PFSK-1 (cell line): ENCODE measurements at regions not wholly inside any gene's neighbourhood (a gene's known extent, or its start where the extent isn't known, plus 50 kb on each side); places are given as distances from the start of the nearest gene placed in this dataset.

Experiments used
- FOXP2 ChIP-seq: optimal IDR thresholded peaks from 2 replicates; pipeline ENCODE3; 2011; ENCODE audit warnings: borderline replicate concordance, control low read depth, inconsistent platforms; ENCODE audit not compliant: insufficient read depth; ENCODE audit errors: extremely low read length, extremely low read depth
- POLR2AphosphoS5 ChIP-seq: IDR thresholded peaks from 2 replicates; pipeline ENCODE4 v1.6.1; 2012; ENCODE audit warnings: low read depth, mild to moderate bottlenecking, control low read depth, low read length, moderate library complexity
- REST ChIP-seq, 2 experiments: IDR thresholded peaks; 2 replicates each; pipeline versions ENCODE4 v1.6.1 to v1.8.0; 2011 to 2012; ENCODE audit warnings: low read depth in 2 of 2, low read length in 2 of 2, control low read depth in 1 of 2, inconsistent platforms in 1 of 2, mild to moderate bottlenecking in 1 of 2, moderate library complexity in 1 of 2; ENCODE audit not compliant: insufficient read depth in 1 of 2
- SIN3A ChIP-seq: IDR thresholded peaks from 2 replicates; pipeline ENCODE4 v1.6.1; 2012; ENCODE audit warnings: mild to moderate bottlenecking, low read length, moderate library complexity, borderline replicate concordance; ENCODE audit not compliant: insufficient read depth
- TAF1 ChIP-seq: IDR thresholded peaks from 2 replicates; pipeline ENCODE4 v1.6.1; 2012; ENCODE audit warnings: low read length, control low read depth, borderline replicate concordance; ENCODE audit not compliant: insufficient read depth

- no peak for TF ChIP-seq REST (IDR thresholded peaks at IDR 0.05; ENCODE audit: insufficient read depth in 1 of 2, low read depth in 2 of 2, low read length in 2 of 2)
- TF ChIP-seq SIN3A: no peak
- TF ChIP-seq TAF1: no peak
- TF ChIP-seq FOXP2: no peak
- no peak for TF ChIP-seq POLR2AphosphoS5
Measured at GRCh38 chr2:150286730-150287362, 200.6 kb downstream of the RND3 start.

- TF ChIP-seq POLR2AphosphoS5: no peak
- TF ChIP-seq REST (IDR thresholded peaks at IDR 0.05; ENCODE audit: insufficient read depth in 1 of 2, low read depth in 2 of 2, low read length in 2 of 2): no peak
- no peak for TF ChIP-seq SIN3A
- no peak for TF ChIP-seq FOXP2
- no peak for TF ChIP-seq TAF1
Measured at GRCh38 chr2:150284116-150284515, 203.4 kb downstream of the RND3 start.

GRCh38 chr2:150282771-150283371 is 204.6 kb downstream of the RND3 start:
- TF ChIP-seq POLR2AphosphoS5: no peak
- TF ChIP-seq TAF1: no peak
- no peak for TF ChIP-seq REST (IDR thresholded peaks at IDR 0.05; ENCODE audit: insufficient read depth in 1 of 2, low read depth in 2 of 2, low read length in 2 of 2)
- TF ChIP-seq FOXP2: no peak
- no peak for TF ChIP-seq SIN3A

- TF ChIP-seq POLR2AphosphoS5: no peak
- peak; percentile 32 to 60; a peak in 1 of 4 replicates for TF ChIP-seq REST (IDR thresholded peaks at IDR 0.05; ENCODE audit: insufficient read depth in 1 of 2, low read depth in 2 of 2, low read length in 2 of 2)
Measured at GRCh38 chr2:150282357-150282756, 205.1 kb downstream of the RND3 start.

- TF ChIP-seq REST (IDR thresholded peaks at IDR 0.05; ENCODE audit: insufficient read depth in 1 of 2, low read depth in 2 of 2, low read length in 2 of 2): no peak
- 0 out of 2 replicates have a peak, but pooled peaks have one; percentile 31 for TF ChIP-seq SIN3A
Measured at GRCh38 chr2:150280231-150280630, 207.2 kb downstream of the RND3 start.
